ENCODE measurements at regions not wholly inside any gene's neighbourhood (a gene's known extent, or its start where the extent isn't known, plus 50 kb on each side); places are given as distances from the start of the nearest gene placed in this dataset.

GRCh38 chr1:37107153-37107907 lies 73.0 kb upstream of the GRIK3 start:
- Histone ChIP-seq H3K9me3 (ENCODE audit: control insufficient read depth, low read length) (peaks cover 9% of the 10 kb centered on the region), H3K4me3 (ENCODE audit: low read length) (no peak overlapping the region), H3K27me3 (replicated peaks; ENCODE audit: control insufficient read depth, insufficient read depth, low read length) (no peaks in the 10 kb centered on the region), H3K36me3 (ENCODE audit: control insufficient read depth, insufficient read depth, low read length, severe bottlenecking) (no peaks in the 10 kb centered on the region), H3K9ac (ENCODE audit: low read length) (no peak overlapping the region), H3K4me1 (ENCODE audit: control insufficient read depth, insufficient read depth, low read length) (no peaks in the 10 kb centered on the region)
- DNase-seq (ENCODE audit: low read depth) = no peak

- Histone ChIP-seq H3K36me3 (ENCODE audit: control insufficient read depth, insufficient read depth, low read length, severe bottlenecking) (no peaks in the 10 kb centered on the region), H3K9ac (ENCODE audit: low read length) (no peak overlapping the region), H3K9me3 (ENCODE audit: control insufficient read depth, low read length) (peaks cover 9% of the 10 kb centered on the region), H3K4me1 (ENCODE audit: control insufficient read depth, insufficient read depth, low read length) (no peaks in the 10 kb centered on the region), H3K27me3 (replicated peaks; ENCODE audit: control insufficient read depth, insufficient read depth, low read length) (no peaks in the 10 kb centered on the region), H3K4me3 (ENCODE audit: low read length) (no peak overlapping the region)
- DNase-seq (ENCODE audit: low read depth) = no peak
Measured at GRCh38 chr1:37108596-37109188, 74.4 kb upstream of the GRIK3 start.

- Histone ChIP-seq H3K9me3 (ENCODE audit: control insufficient read depth, low read length) (no peaks in the 10 kb centered on the region), H3K9ac (ENCODE audit: low read length) (no peak overlapping the region), H3K27me3 (replicated peaks; ENCODE audit: control insufficient read depth, insufficient read depth, low read length) (peaks cover 5% of the 10 kb centered on the region), H3K4me3 (ENCODE audit: low read length) (no peak overlapping the region), H3K36me3 (ENCODE audit: control insufficient read depth, insufficient read depth, low read length, severe bottlenecking) (no peaks in the 10 kb centered on the region), H3K4me1 (ENCODE audit: control insufficient read depth, insufficient read depth, low read length) (no peaks in the 10 kb centered on the region)
- DNase-seq (ENCODE audit: low read depth) = no peak
Measured at GRCh38 chr1:37112430-37112829, 78.1 kb upstream of the GRIK3 start.

GRCh38 chr1:37113285-37113997 lies 79.1 kb upstream of the GRIK3 start:
- H3K9ac ChIP-seq (ENCODE audit: low read length) = no peak overlapping the region
- H3K27me3 ChIP-seq (replicated peaks; ENCODE audit: control insufficient read depth, insufficient read depth, low read length) = peaks cover 10% of the 10 kb centered on the region
- no peaks in the 10 kb centered on the region for H3K9me3 ChIP-seq (ENCODE audit: control insufficient read depth, low read length)
- no peaks in the 10 kb centered on the region for H3K4me1 ChIP-seq (ENCODE audit: control insufficient read depth, insufficient read depth, low read length)
- no peak overlapping the region for H3K4me3 ChIP-seq (ENCODE audit: low read length)
- no peak for DNase-seq (ENCODE audit: low read depth)
- H3K36me3 ChIP-seq (ENCODE audit: control insufficient read depth, insufficient read depth, low read length, severe bottlenecking) = no peaks in the 10 kb centered on the region

- DNase-seq (ENCODE audit: low read depth) = no peak
- Histone ChIP-seq H3K9ac (ENCODE audit: low read length) (no peak overlapping the region), H3K27me3 (replicated peaks; ENCODE audit: control insufficient read depth, insufficient read depth, low read length) (peaks cover 24% of the 10 kb centered on the region), H3K9me3 (ENCODE audit: control insufficient read depth, low read length) (peaks cover 4% of the 10 kb centered on the region), H3K36me3 (ENCODE audit: control insufficient read depth, insufficient read depth, low read length, severe bottlenecking) (no peaks in the 10 kb centered on the region), H3K4me3 (ENCODE audit: low read length) (no peak overlapping the region), H3K4me1 (ENCODE audit: control insufficient read depth, insufficient read depth, low read length) (no peaks in the 10 kb centered on the region)
Measured at GRCh38 chr1:37118790-37119189, 84.5 kb upstream of the GRIK3 start.

GRCh38 chr1:37120279-37120678 lies 86.0 kb upstream of the GRIK3 start:
- Histone ChIP-seq H3K9me3 (ENCODE audit: control insufficient read depth, low read length) (peaks cover 4% of the 10 kb centered on the region), H3K27me3 (replicated peaks; ENCODE audit: control insufficient read depth, insufficient read depth, low read length) (peaks cover 24% of the 10 kb centered on the region), H3K4me1 (ENCODE audit: control insufficient read depth, insufficient read depth, low read length) (peaks cover 3% of the 10 kb centered on the region), H3K4me3 (ENCODE audit: low read length) (no peak overlapping the region), H3K36me3 (ENCODE audit: control insufficient read depth, insufficient read depth, low read length, severe bottlenecking) (no peaks in the 10 kb centered on the region), H3K9ac (ENCODE audit: low read length) (no peak overlapping the region)
- no peak for DNase-seq (ENCODE audit: low read depth)

GRCh38 chr1:37123276-37124115 lies 89.2 kb upstream of the GRIK3 start:
- Histone ChIP-seq H3K9ac (ENCODE audit: low read length) (no peak overlapping the region), H3K4me1 (ENCODE audit: control insufficient read depth, insufficient read depth, low read length) (peaks cover 3% of the 10 kb centered on the region), H3K27me3 (replicated peaks; ENCODE audit: control insufficient read depth, insufficient read depth, low read length) (peaks cover 17% of the 10 kb centered on the region), H3K4me3 (ENCODE audit: low read length) (no peak overlapping the region), H3K9me3 (ENCODE audit: control insufficient read depth, low read length) (peaks cover 4% of the 10 kb centered on the region), H3K36me3 (ENCODE audit: control insufficient read depth, insufficient read depth, low read length, severe bottlenecking) (no peaks in the 10 kb centered on the region)
- DNase-seq (ENCODE audit: low read depth) = no peak

GRCh38 chr1:37124501-37124900 lies 90.2 kb upstream of the GRIK3 start:
- Histone ChIP-seq H3K4me3 (ENCODE audit: low read length) (no peak overlapping the region), H3K4me1 (ENCODE audit: control insufficient read depth, insufficient read depth, low read length) (peaks cover 3% of the 10 kb centered on the region), H3K27me3 (replicated peaks; ENCODE audit: control insufficient read depth, insufficient read depth, low read length) (peaks cover 23% of the 10 kb centered on the region), H3K9ac (ENCODE audit: low read length) (no peak overlapping the region), H3K9me3 (ENCODE audit: control insufficient read depth, low read length) (peaks cover 4% of the 10 kb centered on the region), H3K36me3 (ENCODE audit: control insufficient read depth, insufficient read depth, low read length, severe bottlenecking) (no peaks in the 10 kb centered on the region)
- DNase-seq (ENCODE audit: low read depth) = no peak

- no peaks in the 10 kb centered on the region for H3K36me3 ChIP-seq (ENCODE audit: control insufficient read depth, insufficient read depth, low read length, severe bottlenecking)
- peaks cover 3% of the 10 kb centered on the region for H3K4me1 ChIP-seq (ENCODE audit: control insufficient read depth, insufficient read depth, low read length)
- peaks cover 4% of the 10 kb centered on the region for H3K9me3 ChIP-seq (ENCODE audit: control insufficient read depth, low read length)
- H3K27me3 ChIP-seq (replicated peaks; ENCODE audit: control insufficient read depth, insufficient read depth, low read length) = peaks cover 21% of the 10 kb centered on the region
- no peak overlapping the region for H3K9ac ChIP-seq (ENCODE audit: low read length)
- no peak for DNase-seq (ENCODE audit: low read depth)
- H3K4me3 ChIP-seq (ENCODE audit: low read length) = no peak overlapping the region
Measured at GRCh38 chr1:37125295-37125694, 91.0 kb upstream of the GRIK3 start.

- no peak for DNase-seq (ENCODE audit: low read depth)
- Histone ChIP-seq H3K9ac (ENCODE audit: low read length) (no peak overlapping the region), H3K27me3 (replicated peaks; ENCODE audit: control insufficient read depth, insufficient read depth, low read length) (peaks cover 10% of the 10 kb centered on the region), H3K36me3 (ENCODE audit: control insufficient read depth, insufficient read depth, low read length, severe bottlenecking) (no peaks in the 10 kb centered on the region), H3K4me1 (ENCODE audit: control insufficient read depth, insufficient read depth, low read length) (peaks cover 3% of the 10 kb centered on the region), H3K9me3 (ENCODE audit: control insufficient read depth, low read length) (peaks cover 4% of the 10 kb centered on the region), H3K4me3 (ENCODE audit: low read length) (no peak overlapping the region)
Measured at GRCh38 chr1:37127254-37127748, 93.0 kb upstream of the GRIK3 start.

GRCh38 chr1:37128091-37128490 lies 93.8 kb upstream of the GRIK3 start:
- no peak for DNase-seq (ENCODE audit: low read depth)
- Histone ChIP-seq H3K4me3 (ENCODE audit: low read length) (no peak overlapping the region), H3K4me1 (ENCODE audit: control insufficient read depth, insufficient read depth, low read length) (peaks cover 3% of the 10 kb centered on the region), H3K9me3 (ENCODE audit: control insufficient read depth, low read length) (no peaks in the 10 kb centered on the region), H3K36me3 (ENCODE audit: control insufficient read depth, insufficient read depth, low read length, severe bottlenecking) (no peaks in the 10 kb centered on the region), H3K9ac (ENCODE audit: low read length) (no peak overlapping the region), H3K27me3 (replicated peaks; ENCODE audit: control insufficient read depth, insufficient read depth, low read length) (peaks cover 14% of the 10 kb centered on the region)

Data from adipocyte (in vitro differentiated cells).